HepG2 (cell line): ENCODE measurements at regions not wholly inside any gene's neighbourhood (a gene's known extent, or its start where the extent isn't known, plus 50 kb on each side); places are given as distances from the start of the nearest gene placed in this dataset.
"Not testable (repeated sequence)": the region's sequence is repeated elsewhere in the genome, so short reads cannot be mapped to it uniquely, and the experiment has no call there.

Experiments used
- ATAC-seq: fragments of 200-7000 bp; cut with Tn5 transposase; 3 replicates; pipeline ENCODE4 v1.9.1; 2020; ENCODE audit warnings: mild to moderate bottlenecking, moderate library complexity
- BruUV-seq: library from RNA; stranded (reverse); fragments of 400-500 nt; replicated peaks from 2 replicates; lab custom pipeline; 2021; lab: Mats Ljungman, UMichigan
- CTCF ChIA-PET: fragments of 300-600 bp; formaldehyde crosslinking; extraction: SDS; loops from one replicate; lab custom pipeline; 2021; ENCODE audit warnings: low total read pairs, inconsistent platforms, low intra/inter-chr PET ratio; lab: Yijun Ruan, JAX
- POLR2A ChIA-PET: fragments of 350-600 bp; sonication (Branson Sonifier 250); formaldehyde crosslinking; loops from one replicate; lab custom pipeline; 2020; ENCODE audit warnings: antibody characterized with exemption, inconsistent platforms; lab: Yijun Ruan, JAX
- DNase-seq: peaks from one replicate; pipeline ENCODE4 v3.0.0-alpha.2; 2015; ENCODE audit warnings: low spot score
- FAIRE-seq: peaks from 3 replicates; lab custom pipeline; 2011; peaks lifted over from hg19 to GRCh38; lab: Jason Lieb, UNC
- H2AFZ ChIP-seq: one replicate; pipeline ENCODE4 v1.6.1; 2011; ENCODE audit warnings: low read length, inconsistent platforms
- H3K27ac ChIP-seq: fragments of 300-600 bp; 3 replicates; pipeline ENCODE4 v1.8.0; 2011; ENCODE audit warnings: mixed run types, mild to moderate bottlenecking, mixed read lengths, low read length, inconsistent platforms; ENCODE audit not compliant: insufficient read depth; ENCODE audit errors: extremely low read length
- H3K27me3 ChIP-seq, 2 experiments: fragments of 200-600 bp in 1 of 2; 2 replicates in 1 of 2; 3 replicates in 1 of 2; pipeline versions ENCODE4 v1.6.0 to v1.8.0; 2011; ENCODE audit warnings: low read length in 2 of 2, mild to moderate bottlenecking in 2 of 2, moderate library complexity in 2 of 2, inconsistent platforms in 1 of 2; ENCODE audit not compliant: insufficient read depth in 2 of 2, control insufficient read depth in 1 of 2
- H3K36me3 ChIP-seq, 2 experiments: fragments of 200-600 bp in 1 of 2; replicated peaks in 1 of 2; 2 replicates in 1 of 2; 3 replicates in 1 of 2; pipeline versions ENCODE4 v1.5.1 to v1.8.0; 2011; ENCODE audit warnings: low read length in 2 of 2, inconsistent platforms in 1 of 2; ENCODE audit not compliant: insufficient read depth in 2 of 2, control insufficient read depth in 1 of 2
- H3K4me1 ChIP-seq: 2 replicates; pipeline ENCODE4 v1.5.1; 2012; ENCODE audit warnings: low read length, inconsistent platforms; ENCODE audit not compliant: insufficient read depth
- H3K4me2 ChIP-seq: 2 replicates; pipeline ENCODE4 v1.6.0; 2011; ENCODE audit warnings: low read depth, low read length, inconsistent platforms
- H3K4me3 ChIP-seq, 3 experiments: fragments of 200-600 bp in 1 of 3; sonication (generic), shearing (Covaris generic) in 1 of 3; replicated peaks in 1 of 3; 2 replicates each; pipeline ENCODE4 v1.5.1; 2011 to 2016; ENCODE audit warnings: low read length in 3 of 3, inconsistent platforms in 2 of 3, low read depth in 2 of 3, mild to moderate bottlenecking in 2 of 3, control low read depth in 1 of 3, mixed read lengths in 1 of 3; ENCODE audit not compliant: insufficient read depth in 1 of 3
- H3K79me2 ChIP-seq: one replicate; pipeline ENCODE4 v1.6.1; 2011; ENCODE audit warnings: low read length, inconsistent platforms; ENCODE audit not compliant: insufficient read depth
- H3K9ac ChIP-seq: 2 replicates; pipeline ENCODE4 v1.6.0; 2011; ENCODE audit warnings: mild to moderate bottlenecking, low read depth, low read length, inconsistent platforms; ENCODE audit not compliant: insufficient read depth
- H3K9me3 ChIP-seq: 2 replicates; pipeline ENCODE4 v1.5.1; 2012; ENCODE audit warnings: mild to moderate bottlenecking, low read length
- H4K20me1 ChIP-seq: 2 replicates; pipeline ENCODE4 v1.6.0; 2011; ENCODE audit warnings: inconsistent platforms, mild to moderate bottlenecking, low read length, moderate library complexity; ENCODE audit not compliant: insufficient read depth
- CREB1 ChIP-seq, 2 experiments: fragments of 450-650 bp in 1 of 2; IDR thresholded peaks; 2 replicates each; pipeline ENCODE4 v1.6.1; 2016 to 2017; ENCODE audit warnings: control low read depth in 1 of 2, mild to moderate bottlenecking in 1 of 2, missing compliant biosample characterization in 1 of 2, missing genetic modification characterization in 1 of 2
- FOXK1 ChIP-seq: sonication (generic); formaldehyde crosslinking; IDR thresholded peaks from 2 replicates; pipeline ENCODE4 v1.4.0; 2020; ENCODE audit warnings: low read depth, missing genetic modification reagents, borderline replicate concordance
- KLF9 ChIP-seq: IDR thresholded peaks from 2 replicates; pipeline ENCODE4 v1.6.1; 2016; ENCODE audit warnings: low read depth
- NAIF1 ChIP-seq: sonication (generic); formaldehyde crosslinking; IDR thresholded peaks from 2 replicates; pipeline ENCODE4 v1.5.0; 2020; ENCODE audit warnings: mild to moderate bottlenecking, missing genetic modification reagents, borderline replicate concordance
- ZMYM4 ChIP-seq: sonication (generic); formaldehyde crosslinking; IDR thresholded peaks from 2 replicates; pipeline ENCODE4 v1.8.1; 2023; ENCODE audit warnings: mild to moderate bottlenecking, missing genetic modification reagents
- ZNF451 ChIP-seq: sonication (generic); formaldehyde crosslinking; IDR thresholded peaks from 2 replicates; pipeline ENCODE4 v1.5.0; 2020; ENCODE audit warnings: mild to moderate bottlenecking, missing genetic modification reagents
- ZNF781 ChIP-seq: sonication (generic); formaldehyde crosslinking; IDR thresholded peaks from 2 replicates; pipeline ENCODE4 v1.5.1; 2020; ENCODE audit warnings: borderline replicate concordance, mild to moderate bottlenecking, missing genetic modification reagents; ENCODE audit errors: not compliant biosample characterization
- ZNF841 ChIP-seq: sonication (generic); formaldehyde crosslinking; IDR thresholded peaks from 2 replicates; pipeline ENCODE4 v1.8.1; 2023; ENCODE audit warnings: missing genetic modification reagents, borderline replicate concordance
- WGBS: methylation state at CpG from one replicate; pipeline ENCODE4 v1.1.6; 2017; ENCODE audit warnings: low lambda C conversion rate; 5-methylcytosine and 5-hydroxymethylcytosine counted together
- in situ Hi-C: cut with HindIII; loops from 2 replicates; pipeline ENCODE4 v1.10.0; 2017; ENCODE audit warnings: low pct_unique_long_range_greater_than_20kb; ENCODE audit not compliant: extremely low pct_ligation_motif_present
- intact Hi-C: fragments of 100-400 bp; cut with micrococcal nuclease; formaldehyde crosslinking; loops from one replicate; pipeline ENCODE4 v1.10.0; 2022; ENCODE audit not compliant: unreplicated experiment
- TF ChIP-seq, protein P1 (sequence below): sonication (generic); formaldehyde crosslinking; IDR thresholded peaks from 2 replicates; pipeline ENCODE4 v1.8.1; 2023; ENCODE audit warnings: mild to moderate bottlenecking, missing genetic modification reagents, borderline replicate concordance
- TF ChIP-seq, protein P2 (sequence below): sonication (generic); formaldehyde crosslinking; IDR thresholded peaks from 2 replicates; pipeline ENCODE4 v1.5.0; 2020; ENCODE audit warnings: mild to moderate bottlenecking, missing genetic modification reagents

DNA sequence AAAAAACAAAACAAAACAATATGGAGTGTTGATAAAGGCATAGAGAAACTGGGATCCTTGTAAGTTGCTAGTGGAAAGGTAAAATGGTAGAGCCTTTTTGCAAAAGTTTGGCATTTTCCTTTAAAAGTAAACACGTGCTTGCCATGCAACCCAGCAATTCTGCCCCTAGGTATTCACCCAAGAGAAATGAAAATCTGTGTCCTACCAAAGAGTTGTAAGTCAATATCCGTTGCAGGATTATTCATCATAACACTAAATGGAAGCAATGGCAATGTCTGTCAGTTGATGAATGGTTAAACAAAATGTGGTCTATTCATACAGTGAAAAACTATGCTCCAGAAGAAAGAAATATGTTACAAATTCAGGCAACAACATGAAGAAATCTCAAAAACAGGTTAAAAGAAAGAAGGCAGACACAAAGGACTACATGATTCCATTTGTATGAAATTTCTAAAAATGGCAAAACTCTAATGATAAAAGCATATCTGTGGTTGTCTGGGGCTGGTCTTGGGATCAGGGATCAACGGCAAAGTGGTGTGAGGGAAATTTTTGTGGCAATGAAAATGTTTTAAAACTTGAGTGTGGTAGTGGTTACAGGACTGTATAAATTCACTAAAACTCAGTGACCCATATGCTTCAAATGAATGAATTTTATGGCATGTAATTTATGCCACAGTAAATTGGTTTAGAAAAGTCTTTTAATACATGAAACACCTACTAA lies 229.6 kb downstream of the OPA1 start (continued):
- TF ChIP-seq NAIF1 (CRISPR knock-in tag) (no peak), ZNF781 (CRISPR knock-in tag) (no peak), ZMYM4 (CRISPR knock-in tag) (no peak), ZNF841 (CRISPR knock-in tag) (no peak), KLF9 (CRISPR knock-in tag) (no peak), CREB1 (IDR thresholded peaks at IDR 0.05) (no peak), CREB1 (CRISPR knock-in tag; IDR thresholded peaks at IDR 0.05) (no peak), FOXK1 (CRISPR knock-in tag) (no peak), ZNF451 (CRISPR knock-in tag) (no peak)
- TF ChIP-seq, protein P1, sequence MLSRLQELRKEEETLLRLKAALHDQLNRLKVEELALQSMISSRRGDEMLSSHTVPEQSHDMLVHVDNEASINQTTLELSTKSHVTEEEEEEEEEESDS (CRISPR knock-in tag) = no peak
- TF ChIP-seq, protein P2, sequence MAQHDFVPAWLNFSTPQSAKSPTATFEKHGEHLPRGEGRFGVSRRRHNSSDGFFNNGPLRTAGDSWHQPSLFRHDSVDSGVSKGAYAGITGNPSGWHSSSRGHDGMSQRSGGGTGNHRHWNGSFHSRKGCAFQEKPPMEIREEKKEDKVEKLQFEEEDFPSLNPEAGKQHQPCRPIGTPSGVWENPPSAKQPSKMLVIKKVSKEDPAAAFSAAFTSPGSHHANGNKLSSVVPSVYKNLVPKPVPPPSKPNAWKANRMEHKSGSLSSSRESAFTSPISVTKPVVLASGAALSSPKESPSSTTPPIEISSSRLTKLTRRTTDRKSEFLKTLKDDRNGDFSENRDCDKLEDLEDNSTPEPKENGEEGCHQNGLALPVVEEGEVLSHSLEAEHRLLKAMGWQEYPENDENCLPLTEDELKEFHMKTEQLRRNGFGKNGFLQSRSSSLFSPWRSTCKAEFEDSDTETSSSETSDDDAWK (CRISPR knock-in tag) = no peak

DNA sequence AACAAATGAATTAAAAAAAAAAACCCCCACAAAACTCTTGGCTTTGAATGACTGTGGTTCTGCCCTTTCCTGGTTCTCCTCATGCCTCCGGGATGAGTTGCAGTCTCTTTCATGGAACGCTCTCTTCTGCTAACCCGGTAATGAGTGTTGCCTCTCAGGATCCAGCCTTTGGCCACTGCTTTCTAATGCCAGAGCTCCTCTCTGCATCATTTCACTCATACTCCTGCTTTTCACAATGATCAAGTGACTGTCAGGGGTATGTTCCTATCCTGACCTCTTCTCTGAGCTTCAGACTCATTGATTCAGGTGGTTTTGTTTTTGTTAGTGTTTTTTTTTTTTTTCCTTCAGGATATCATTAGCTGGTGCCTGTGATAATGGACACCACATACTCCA lies 230.2 kb downstream of the OPA1 start:
- H3K9ac ChIP-seq, CTCF ChIA-PET, ATAC-seq, H3K4me3 ChIP-seq, H3K36me3 ChIP-seq, BruUV-seq, DNase-seq, POLR2A ChIA-PET, FAIRE-seq, intact Hi-C loops, H2AFZ ChIP-seq, H3K4me1 ChIP-seq, H3K9me3 ChIP-seq, H4K20me1 ChIP-seq, in situ Hi-C loops, H3K27ac ChIP-seq, H3K79me2 ChIP-seq, H3K4me2 ChIP-seq: not testable (repeated sequence)
- H3K27me3 ChIP-seq = peaks cover 3 to 31% of the 10 kb centered on the region in 2 experiments; a peak in 3 of 5 replicates
- WGBS = 38% methylated on average over 3 of the region's 3 CpGs
